ENCODE measurements at regions not wholly inside any gene's neighbourhood (a gene's known extent, or its start where the extent isn't known, plus 50 kb on each side); places are given as distances from the start of the nearest gene placed in this dataset.

DNA sequence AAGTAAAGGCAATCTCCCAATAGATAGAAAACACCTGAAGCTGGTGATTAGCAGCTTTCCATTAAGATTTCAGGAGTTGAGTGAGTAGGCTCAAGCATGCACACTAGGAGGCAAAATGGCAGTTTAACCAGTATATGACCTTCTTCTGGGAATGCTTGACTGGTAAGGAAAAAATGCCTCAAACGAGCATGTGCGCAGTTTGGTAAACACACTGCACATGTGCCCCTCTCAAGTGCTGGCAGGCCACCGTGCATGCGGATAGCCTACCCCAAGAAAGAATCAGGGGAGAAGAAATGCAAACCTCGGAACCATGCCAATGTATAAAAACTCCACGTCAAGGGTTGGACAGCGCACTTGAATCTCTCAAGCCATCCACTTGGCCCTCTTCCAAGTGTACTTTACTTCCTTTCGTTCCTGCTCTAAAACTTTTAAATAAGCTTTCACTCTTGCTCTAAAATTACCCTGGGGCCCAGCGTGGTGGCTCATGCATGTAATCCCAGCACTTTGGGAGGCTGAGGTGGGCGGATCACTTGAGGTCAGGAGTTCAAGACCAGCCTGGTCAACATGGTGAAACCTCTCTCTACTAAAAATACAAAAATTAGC is 98.8 kb upstream of the CDK1 start:
- no peak overlapping the region for H3K4me3 ChIP-seq (ENCODE audit: low read depth, poor library complexity, severe bottlenecking)
- DNase-seq (ENCODE audit: low spot score in 2 of 2), result no peak
- WGBS, 2 donors, result 89 to 91% methylated on average over 10 of the region's 10 CpGs
- no peak for TF ChIP-seq POLR2A (IDR thresholded peaks at IDR 0.05)
- TF ChIP-seq, protein P1, sequence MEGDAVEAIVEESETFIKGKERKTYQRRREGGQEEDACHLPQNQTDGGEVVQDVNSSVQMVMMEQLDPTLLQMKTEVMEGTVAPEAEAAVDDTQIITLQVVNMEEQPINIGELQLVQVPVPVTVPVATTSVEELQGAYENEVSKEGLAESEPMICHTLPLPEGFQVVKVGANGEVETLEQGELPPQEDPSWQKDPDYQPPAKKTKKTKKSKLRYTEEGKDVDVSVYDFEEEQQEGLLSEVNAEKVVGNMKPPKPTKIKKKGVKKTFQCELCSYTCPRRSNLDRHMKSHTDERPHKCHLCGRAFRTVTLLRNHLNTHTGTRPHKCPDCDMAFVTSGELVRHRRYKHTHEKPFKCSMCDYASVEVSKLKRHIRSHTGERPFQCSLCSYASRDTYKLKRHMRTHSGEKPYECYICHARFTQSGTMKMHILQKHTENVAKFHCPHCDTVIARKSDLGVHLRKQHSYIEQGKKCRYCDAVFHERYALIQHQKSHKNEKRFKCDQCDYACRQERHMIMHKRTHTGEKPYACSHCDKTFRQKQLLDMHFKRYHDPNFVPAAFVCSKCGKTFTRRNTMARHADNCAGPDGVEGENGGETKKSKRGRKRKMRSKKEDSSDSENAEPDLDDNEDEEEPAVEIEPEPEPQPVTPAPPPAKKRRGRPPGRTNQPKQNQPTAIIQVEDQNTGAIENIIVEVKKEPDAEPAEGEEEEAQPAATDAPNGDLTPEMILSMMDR (IDR thresholded peaks at IDR 0.05), result no peak
- intact Hi-C loops (cut with DNase I; ENCODE audit: low total_unique reads), result no loop called here

DNA sequence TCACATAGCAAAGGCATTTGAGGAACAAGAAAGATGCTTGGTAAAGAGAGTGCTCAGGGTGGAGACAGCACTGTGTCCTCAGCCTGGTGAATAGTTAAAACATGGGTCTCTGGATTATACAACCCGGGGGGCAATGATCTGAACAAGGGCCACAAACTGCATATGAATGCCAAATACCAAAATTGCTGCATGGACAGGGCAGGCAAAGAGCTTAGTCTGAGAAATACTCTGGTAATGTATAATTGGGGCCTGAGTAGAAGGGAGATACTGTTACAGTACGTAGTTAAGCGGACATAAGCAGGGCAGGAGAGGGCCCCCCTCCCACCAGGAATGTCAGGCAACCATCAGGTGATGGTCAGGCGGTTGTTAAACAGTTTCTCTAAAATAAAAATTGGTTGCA is 99.3 kb upstream of the CDK1 start:
- no peak for DNase-seq (ENCODE audit: low spot score in 2 of 2)
- intact Hi-C loops (cut with DNase I; ENCODE audit: low total_unique reads), result no loop called here
- 87 to 91% methylated on average over 4 of the region's 4 CpGs for WGBS, 2 donors
- no peak overlapping the region for H3K4me3 ChIP-seq (ENCODE audit: low read depth, poor library complexity, severe bottlenecking)
- TF ChIP-seq, protein P1 (IDR thresholded peaks at IDR 0.05), result no peak
- no peak for TF ChIP-seq POLR2A (IDR thresholded peaks at IDR 0.05)

DNA sequence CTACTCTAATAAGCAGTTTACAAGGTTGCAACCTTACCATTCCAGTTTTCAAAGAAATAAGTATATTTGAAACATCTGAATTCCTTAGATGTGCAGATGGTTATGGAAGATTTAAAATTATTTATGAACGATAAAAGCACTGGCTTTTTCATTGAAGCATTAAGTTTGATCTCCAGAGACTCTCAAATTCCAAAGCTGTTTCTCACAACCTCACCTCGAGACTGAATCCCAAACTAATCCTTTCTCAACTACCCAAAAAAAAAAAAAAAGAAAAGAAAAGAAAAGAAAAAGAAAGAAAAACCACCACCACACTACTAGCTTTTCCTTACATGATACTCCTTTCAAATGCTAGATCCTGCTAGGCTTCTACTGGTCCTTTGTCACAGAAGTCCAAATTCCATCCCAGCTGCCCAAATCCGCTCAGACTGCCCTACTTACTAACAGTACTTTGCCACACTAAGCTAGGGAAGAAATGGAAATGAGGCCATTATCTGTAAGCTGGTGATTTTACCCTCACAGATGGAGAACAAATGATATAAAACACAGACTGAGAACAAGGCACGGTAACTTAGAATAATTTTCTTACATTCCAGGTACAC is 100.6 kb upstream of the CDK1 start:
- intact Hi-C loops (cut with DNase I; ENCODE audit: low total_unique reads), result no loop called here
- H3K4me3 ChIP-seq (ENCODE audit: low read depth, poor library complexity, severe bottlenecking), result no peak overlapping the region
- no peak for TF ChIP-seq POLR2A (IDR thresholded peaks at IDR 0.05)
- TF ChIP-seq, protein P1 (IDR thresholded peaks at IDR 0.05), result no peak
- DNase-seq (ENCODE audit: low spot score in 2 of 2), result no peak
- WGBS, 2 donors, result 59 to 61% methylated on average over 4 of the region's 4 CpGs

GRCh38 chr10:60675236-60675635 is 103.0 kb upstream of the CDK1 start:
- no peak for DNase-seq (ENCODE audit: low spot score in 2 of 2)
- TF ChIP-seq POLR2A (IDR thresholded peaks at IDR 0.05), result no peak
- TF ChIP-seq, protein P1 (IDR thresholded peaks at IDR 0.05), result no peak
- H3K4me3 ChIP-seq (ENCODE audit: low read depth, poor library complexity, severe bottlenecking), result no peak overlapping the region
- intact Hi-C loops (cut with DNase I; ENCODE audit: low total_unique reads), result no loop called here

DNA sequence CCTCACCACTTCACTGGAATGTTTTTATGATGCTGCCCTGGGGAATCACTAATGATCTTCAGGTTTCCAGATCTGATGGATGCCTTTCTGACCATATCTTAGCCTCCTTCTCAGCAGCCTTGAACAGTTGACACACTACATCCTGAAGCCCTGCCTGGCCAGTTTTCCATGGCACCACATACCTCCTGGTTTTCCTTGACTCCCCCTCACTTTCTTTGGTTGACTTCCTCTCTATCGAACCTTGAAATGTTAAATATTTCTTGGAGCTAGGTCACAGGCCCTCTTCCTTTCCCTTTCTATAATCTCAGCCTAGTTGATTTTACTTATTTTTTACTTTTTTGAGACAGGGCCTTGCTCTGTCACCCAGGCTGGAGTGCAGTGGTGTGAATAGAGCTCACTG is 108.8 kb upstream of the CDK1 start:
- intact Hi-C loops (cut with DNase I; ENCODE audit: low total_unique reads), result no loop called here
- TF ChIP-seq POLR2A (IDR thresholded peaks at IDR 0.05), result no peak
- TF ChIP-seq, protein P1 (IDR thresholded peaks at IDR 0.05), result no peak
- DNase-seq (ENCODE audit: low spot score in 2 of 2), result no peak
- no peak overlapping the region for H3K4me3 ChIP-seq (ENCODE audit: low read depth, poor library complexity, severe bottlenecking)
- WGBS, 2 donors, result 79 to 87% methylated on average over 1 of the region's 1 CpG

GRCh38 chr10:60666221-60666620 is 112.1 kb upstream of the CDK1 start:
- DNase-seq (ENCODE audit: low spot score in 2 of 2), result peak in 1 of 2 donors; percentile 32
- H3K4me3 ChIP-seq (ENCODE audit: low read depth, poor library complexity, severe bottlenecking), result no peak overlapping the region
- TF ChIP-seq, protein P1 (IDR thresholded peaks at IDR 0.05), result no peak
- TF ChIP-seq POLR2A (IDR thresholded peaks at IDR 0.05), result no peak
- intact Hi-C loops (cut with DNase I; ENCODE audit: low total_unique reads), result no loop called here
- 42 to 59% methylated on average over 2 of the region's 2 CpGs for WGBS, 2 donors

Data from lower leg skin (tissue), 4 donors.